ENCODE measurements at regions not wholly inside any gene's neighbourhood (a gene's known extent, or its start where the extent isn't known, plus 50 kb on each side); places are given as distances from the start of the nearest gene placed in this dataset.

GRCh38 chr16:6032438-6032837 lies 934.8 kb upstream of the EEF2KMT start:
- no peak for DNase-seq (ENCODE audit: low read depth in 1 of 2, low spot score in 1 of 2)

DNA sequence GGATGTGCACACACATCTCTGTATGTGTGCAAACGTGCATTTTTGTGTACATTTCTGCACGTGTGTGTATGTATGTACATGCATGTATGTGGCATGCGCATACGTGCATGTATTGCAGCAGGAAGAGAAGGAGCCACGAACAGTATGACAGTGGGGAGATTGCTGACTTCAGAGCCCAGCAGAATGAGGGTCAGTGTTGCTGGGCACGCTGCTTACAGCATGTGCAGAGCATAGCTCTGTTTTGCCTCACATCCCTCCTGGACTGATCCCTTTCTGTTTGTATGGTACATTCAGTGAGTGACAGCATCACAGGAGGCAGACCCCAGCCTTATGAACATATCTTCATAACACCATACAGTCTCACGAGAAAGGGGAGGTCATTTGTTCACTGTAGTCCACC lies 934.0 kb upstream of the EEF2KMT start:
- no peak for DNase-seq (ENCODE audit: low read depth in 1 of 2, low spot score in 1 of 2)

- DNase-seq (ENCODE audit: low read depth in 1 of 2, low spot score in 1 of 2): no peak
Observed at GRCh38 chr16:6031102-6031501, 933.5 kb upstream of the EEF2KMT start.

DNA sequence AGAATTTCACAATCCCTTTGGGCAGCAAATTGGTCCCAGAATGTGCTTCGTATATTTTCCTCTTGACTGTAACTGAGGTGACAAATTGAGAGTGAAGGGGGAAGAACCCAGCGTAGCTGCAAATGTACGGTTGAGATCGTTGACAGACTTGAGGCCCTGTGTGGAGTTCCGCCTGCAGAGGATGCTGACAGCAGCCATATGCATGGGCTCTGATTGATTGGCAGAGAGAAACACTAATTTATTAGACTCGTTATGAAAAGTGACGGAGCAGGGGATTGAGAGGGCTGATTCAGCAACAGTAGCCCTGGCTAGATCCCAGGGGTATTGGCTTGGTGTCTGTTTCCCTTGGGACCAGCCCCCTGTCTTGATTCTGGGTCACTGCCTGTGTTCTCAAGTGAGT lies 930.1 kb upstream of the EEF2KMT start:
- no peak for DNase-seq (ENCODE audit: low read depth in 1 of 2, low spot score in 1 of 2)

DNA sequence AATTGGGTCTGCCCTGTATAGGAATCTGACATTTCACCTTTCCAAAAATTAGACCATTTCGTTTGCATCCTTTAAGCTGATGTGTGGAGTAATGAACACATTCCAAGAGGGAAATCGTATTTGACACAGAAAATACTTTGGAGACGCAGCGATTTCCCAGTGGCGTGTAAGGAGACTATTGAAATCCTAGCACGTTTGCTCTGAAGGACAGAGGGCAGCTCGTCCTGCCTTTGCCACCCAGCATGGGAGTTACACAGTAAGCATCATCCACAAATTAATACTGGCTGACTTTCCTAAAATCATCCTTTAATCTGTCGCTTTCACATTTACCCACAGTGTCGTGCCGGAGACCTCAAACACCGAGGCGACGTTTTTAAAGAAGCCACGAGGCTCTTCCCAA lies 925.9 kb upstream of the EEF2KMT start:
- no peak for DNase-seq (ENCODE audit: low read depth in 1 of 2, low spot score in 1 of 2)

- DNase-seq (ENCODE audit: low read depth in 1 of 2, low spot score in 1 of 2): no peak
Observed at GRCh38 chr16:6021276-6021943, 923.8 kb upstream of the EEF2KMT start.

GRCh38 chr16:6020162-6020985 lies 922.8 kb upstream of the EEF2KMT start:
- no peak for DNase-seq (ENCODE audit: low read depth in 1 of 2, low spot score in 1 of 2)

- no peak for DNase-seq (ENCODE audit: low read depth in 1 of 2, low spot score in 1 of 2)
Observed at GRCh38 chr16:6019490-6019991, 921.9 kb upstream of the EEF2KMT start.

DNA sequence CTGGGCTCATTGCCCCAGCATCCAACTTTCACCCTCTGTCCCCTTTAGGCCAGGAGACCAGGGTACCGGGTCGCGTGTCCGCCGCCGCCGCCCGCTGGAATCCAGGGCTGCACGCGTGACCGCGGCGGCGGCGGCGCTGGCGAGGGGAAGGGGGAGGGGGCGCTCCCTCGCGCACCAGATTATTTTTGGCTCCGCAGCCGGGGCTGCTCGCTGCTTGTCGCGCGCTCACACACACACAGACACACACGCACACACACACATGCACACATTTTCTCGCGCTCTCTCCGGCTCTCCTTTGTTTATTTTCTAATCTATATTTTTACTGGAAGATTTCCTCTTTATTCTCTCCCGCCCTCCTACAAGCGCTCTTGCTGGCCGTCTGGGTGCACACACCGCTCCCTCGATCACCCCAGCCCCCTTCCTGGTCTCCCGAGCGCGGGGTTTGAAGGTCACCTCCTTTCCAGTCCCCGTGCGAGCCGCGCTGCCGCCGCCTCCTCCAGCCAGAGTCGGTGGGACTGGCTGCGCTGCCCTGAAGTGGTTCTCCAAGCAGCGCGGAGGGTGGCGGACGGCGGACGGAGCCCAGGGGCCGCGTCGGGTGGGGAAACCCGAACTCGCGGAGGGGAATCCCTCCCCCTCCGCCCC lies 921.4 kb upstream of the EEF2KMT start:
- no peak for DNase-seq (ENCODE audit: low read depth in 1 of 2, low spot score in 1 of 2)

- DNase-seq (ENCODE audit: low read depth in 1 of 2, low spot score in 1 of 2): no peak
Observed at GRCh38 chr16:6016530-6017184, 919.1 kb upstream of the EEF2KMT start.

DNA sequence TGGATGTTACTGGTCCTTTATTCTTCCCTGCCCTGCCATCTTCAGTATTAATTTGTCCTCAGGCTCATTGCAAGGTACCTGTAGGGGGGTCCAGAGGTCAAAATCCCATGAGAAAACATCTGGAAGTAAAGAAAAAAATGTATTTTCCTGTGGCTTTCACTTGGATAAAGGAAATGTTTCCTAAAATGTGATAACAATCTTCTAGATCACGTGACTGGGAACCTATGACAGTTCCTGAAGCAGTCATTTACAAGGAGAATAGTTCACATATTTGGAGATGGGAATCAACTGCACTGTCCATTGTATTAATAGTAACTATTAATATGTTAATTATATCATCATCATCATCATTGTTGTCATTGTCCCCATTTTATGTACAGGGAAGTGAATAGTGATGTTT lies 915.1 kb upstream of the EEF2KMT start:
- no peak for DNase-seq (ENCODE audit: low read depth in 1 of 2, low spot score in 1 of 2)

DNA sequence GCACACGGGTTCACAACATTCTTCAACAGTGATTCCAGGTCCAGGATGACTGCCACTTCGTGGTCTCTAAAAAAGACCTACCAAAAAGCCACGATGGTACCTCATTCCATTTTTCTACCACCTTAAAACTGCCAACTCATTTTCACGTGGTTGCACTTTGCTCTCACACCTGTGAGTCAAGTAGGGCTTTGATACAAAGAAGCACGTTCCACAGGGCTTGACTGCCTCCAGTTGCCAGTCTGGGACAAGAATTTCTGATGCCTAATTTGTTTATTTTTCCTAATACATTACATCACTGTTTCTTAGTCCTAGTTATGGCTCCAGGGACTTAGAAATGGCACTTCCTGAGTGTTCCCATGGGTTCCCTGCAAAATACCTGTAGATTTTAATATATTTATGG lies 911.6 kb upstream of the EEF2KMT start:
- DNase-seq (ENCODE audit: low read depth in 1 of 2, low spot score in 1 of 2): no peak

- DNase-seq (ENCODE audit: low read depth in 1 of 2, low spot score in 1 of 2): no peak
Observed at GRCh38 chr16:6008670-6009069, 911.1 kb upstream of the EEF2KMT start.

- no peak for DNase-seq (ENCODE audit: low read depth in 1 of 2, low spot score in 1 of 2)
Observed at GRCh38 chr16:5993356-5993755, 895.8 kb upstream of the EEF2KMT start.

- DNase-seq (ENCODE audit: low read depth in 1 of 2, low spot score in 1 of 2): no peak
Observed at GRCh38 chr16:5982979-5983378, 885.4 kb upstream of the EEF2KMT start.

DNA sequence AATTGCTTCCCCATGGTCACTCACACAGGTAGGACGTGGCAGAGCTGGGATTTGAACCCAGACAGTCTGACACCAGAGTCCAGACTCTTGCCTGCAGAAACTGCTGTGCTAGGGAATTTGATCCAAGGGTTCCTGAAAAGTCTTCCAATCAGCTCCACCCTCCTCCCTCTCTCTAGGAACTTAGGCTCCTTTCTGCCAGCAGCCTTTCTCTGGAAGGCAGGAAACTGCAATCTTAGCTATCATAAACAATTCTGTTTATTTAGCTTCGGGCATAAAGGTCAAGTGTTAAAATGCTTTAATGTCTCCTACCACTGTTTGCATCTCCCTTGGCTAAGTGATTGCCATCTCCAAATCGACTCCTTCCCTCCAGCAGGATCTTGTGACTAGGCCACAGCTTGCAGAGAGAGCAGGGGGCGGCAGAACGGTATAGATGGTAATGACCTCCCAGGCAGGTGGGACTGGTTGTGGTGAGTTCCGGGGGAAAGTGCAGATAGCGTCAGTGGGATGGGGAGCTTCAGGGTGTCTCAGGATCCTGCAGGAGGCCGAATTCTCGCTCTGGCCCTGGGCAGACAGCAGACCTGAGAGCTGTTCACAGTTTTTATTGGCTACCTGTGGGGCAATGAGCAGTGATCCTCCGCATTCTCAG lies 882.4 kb upstream of the EEF2KMT start:
- no peak for DNase-seq (ENCODE audit: low read depth in 1 of 2, low spot score in 1 of 2)

- no peak for DNase-seq (ENCODE audit: low read depth in 1 of 2, low spot score in 1 of 2)
Observed at GRCh38 chr16:5977329-5977728, 879.7 kb upstream of the EEF2KMT start.

DNA sequence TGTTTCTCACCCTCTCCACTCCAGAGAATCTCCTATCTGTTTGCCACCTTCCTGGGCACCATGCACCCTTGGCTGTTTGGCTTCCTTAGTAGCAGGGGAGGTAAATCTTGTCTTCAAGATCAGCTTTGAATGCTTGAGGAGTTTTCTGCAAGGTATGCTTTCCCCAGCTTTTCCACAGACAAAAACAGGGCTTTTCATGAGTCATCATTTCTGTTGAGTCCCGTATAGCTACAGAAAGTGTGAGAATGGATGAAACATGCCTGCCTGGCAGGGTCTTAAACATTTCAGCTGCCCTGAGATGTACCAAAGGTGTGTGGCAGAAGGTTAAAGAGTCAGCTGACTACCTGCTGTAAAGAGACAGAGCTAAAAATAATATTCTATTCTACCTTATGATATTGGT lies 875.2 kb upstream of the EEF2KMT start:
- DNase-seq (ENCODE audit: low read depth in 1 of 2, low spot score in 1 of 2): no peak

DNA sequence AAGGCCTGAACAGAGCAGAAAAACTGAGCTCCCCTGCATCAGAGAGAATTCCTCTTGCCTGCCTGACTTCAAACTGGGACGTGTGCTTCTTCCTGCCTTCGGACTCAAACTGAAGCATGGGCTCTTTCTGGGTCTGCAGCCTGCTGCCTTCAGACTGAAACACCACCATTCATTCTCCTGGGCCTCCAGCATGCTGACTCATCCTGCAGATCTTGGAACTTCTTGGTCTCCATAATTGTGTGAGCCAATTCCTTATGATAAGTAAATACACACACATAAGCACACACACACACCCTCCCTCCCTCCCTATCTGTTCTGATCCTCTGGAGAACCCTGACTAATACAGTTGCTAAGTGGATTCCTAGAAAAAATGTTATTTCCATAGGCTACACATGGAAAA lies 874.3 kb upstream of the EEF2KMT start:
- no peak for DNase-seq (ENCODE audit: low read depth in 1 of 2, low spot score in 1 of 2)

DNA sequence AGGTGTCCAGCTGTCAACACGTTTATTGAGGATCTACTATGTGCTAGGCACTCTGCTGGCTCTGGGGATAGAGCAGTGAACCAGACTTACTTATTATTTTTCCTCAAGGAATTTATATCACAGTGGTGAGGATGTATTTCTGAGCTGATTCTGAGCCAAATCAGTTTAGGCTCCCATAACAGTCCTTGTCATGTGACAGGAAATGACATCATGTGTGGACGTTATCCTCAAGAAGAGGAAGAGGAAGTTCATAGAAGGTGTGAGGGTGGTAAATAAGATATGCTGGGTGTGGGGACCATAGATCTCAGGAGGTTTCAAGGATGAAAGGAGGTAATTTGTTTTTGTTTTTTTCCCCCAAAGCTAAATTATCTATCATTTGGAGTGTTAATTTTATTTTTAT lies 873.5 kb upstream of the EEF2KMT start:
- no peak for DNase-seq (ENCODE audit: low read depth in 1 of 2, low spot score in 1 of 2)

DNA sequence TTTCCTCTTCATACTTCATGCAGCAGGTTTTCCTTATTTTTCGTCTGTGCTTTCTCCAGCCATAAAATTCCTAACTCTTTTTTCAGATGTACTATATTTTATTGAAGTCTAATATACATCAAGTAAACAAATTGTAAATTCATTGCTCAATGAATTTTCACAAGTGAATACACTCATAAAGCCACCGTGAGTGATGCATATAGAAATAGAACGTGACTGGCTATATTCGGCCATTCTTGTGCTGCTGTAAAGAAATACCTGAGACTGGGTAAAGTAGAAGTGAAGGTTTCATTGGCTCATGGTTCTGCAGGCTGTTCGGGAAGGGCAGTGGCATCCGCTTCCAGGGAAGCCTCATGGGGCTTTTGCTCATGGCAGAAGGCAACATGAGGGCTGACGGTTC lies 868.4 kb upstream of the EEF2KMT start:
- DNase-seq (ENCODE audit: low read depth in 1 of 2, low spot score in 1 of 2): no peak
